HG03457 (cell line): ENCODE measurements at regions not wholly inside any gene's neighbourhood (a gene's known extent, or its start where the extent isn't known, plus 50 kb on each side); places are given as distances from the start of the nearest gene placed in this dataset.
"Not testable (repeated sequence)": the region's sequence is repeated elsewhere in the genome, so short reads cannot be mapped to it uniquely, and the experiment has no call there.

ENCODE experiments used
- ATAC-seq: cut with Tn5 transposase; IDR thresholded peaks from one replicate; pipeline ENCODE4 v1.9.1; 2021; ENCODE audit warnings: moderate number of reproducible peaks; ENCODE audit not compliant: unreplicated experiment

DNA sequence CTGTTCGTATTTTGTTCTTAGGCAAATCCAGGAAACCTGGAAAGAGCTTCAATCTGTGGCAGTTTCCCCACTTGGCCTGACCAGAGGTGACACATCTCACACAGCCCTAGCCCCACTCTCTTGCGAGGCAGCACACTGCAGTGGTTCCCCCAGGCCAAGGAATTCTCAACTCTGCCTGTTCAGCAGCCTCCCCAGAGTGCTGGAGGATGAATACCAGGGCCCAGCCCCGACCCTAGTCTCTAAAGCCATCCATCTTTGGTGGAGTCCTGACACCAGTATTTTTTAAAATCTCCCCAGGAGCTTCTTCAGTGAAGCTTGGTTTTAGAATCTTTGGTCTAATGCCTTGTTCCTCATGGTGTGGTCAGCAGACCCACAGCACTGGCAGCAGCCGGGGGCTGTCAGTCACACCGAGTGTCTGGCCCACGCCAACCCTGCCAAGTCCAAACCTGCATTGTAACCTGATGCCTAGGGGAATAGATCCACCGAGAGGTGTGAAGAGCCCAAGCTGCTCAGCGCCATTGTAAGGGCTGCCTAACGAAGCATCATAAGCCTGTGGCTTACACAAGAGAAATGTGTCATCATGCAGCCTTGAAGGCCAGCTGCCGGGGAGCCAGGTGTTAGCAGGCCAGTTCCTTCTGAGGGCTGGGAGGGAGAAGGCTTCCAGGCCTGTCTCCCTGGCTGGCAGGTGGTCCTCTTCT is 428.7 kb upstream of the ID2 start:
- ATAC-seq, result peak; percentile 81

DNA sequence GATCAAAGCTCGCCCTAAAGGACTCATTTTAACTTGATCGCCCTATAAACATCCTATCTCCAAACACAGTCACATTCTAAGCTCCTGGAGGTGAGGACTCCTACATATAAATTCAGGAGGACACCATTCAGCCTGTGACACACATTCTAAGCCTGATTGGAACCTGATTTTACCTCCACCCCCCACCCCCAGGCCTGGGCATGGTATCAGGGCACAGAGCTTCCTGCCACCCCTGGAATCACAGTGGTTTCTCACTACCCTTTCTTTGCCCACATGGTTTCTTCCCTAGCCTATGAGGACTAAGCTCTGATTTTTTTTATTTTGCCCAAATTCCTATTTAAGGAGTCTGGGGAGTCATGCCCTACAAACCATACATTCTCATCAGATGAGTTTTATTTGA is 428.1 kb upstream of the ID2 start:
- ATAC-seq, result no peak

DNA sequence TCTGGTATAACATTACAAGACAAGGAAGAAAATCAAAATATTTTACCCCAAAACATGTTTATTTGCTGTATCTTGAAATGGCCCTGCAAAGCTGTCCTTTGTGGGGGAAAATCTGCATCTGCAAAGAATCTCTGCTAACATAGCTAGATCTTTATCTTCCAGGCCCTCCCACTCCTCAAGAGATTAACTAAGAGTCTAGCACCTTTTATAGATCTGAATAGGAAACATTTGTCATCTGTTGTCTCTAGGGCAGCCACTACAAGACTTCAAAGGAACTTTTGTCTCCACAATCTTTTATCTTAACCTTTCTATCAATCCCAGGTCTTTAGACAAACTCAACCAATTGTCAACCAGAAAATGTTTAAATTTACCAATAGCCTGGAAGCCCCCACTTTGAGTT is 427.6 kb upstream of the ID2 start:
- ATAC-seq, result not testable (repeated sequence)

DNA sequence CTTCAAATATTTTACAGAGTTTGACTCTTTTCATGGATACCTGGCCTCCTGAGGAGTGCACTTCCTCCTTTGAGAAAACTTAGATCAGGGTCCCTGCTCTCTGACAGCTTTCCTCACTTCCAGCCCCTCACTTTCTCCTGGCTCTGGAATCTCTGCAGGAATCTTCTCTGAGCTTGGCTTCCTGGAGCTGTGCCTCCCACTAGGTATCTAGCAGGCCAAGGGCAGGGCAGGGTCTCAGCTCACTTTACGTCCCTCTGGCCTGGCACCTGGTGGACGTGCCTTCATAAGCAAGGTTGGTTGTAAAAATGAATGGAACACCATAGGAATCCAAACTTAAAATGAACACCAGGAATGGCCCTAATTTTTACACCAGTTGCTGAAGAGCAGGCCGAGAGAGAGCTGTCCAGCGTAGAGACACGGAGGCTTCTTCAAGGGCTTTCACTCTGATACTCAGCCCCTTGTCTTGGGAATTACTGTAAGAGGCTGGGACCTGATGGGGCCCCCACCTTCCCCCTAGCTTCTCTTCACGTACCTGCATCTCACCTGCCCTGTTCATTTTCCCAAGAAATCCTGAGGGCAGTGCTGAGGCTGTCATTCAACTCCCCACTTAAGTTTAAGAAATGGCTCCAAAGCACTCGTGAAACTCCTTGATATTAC is 426.9 kb upstream of the ID2 start:
- ATAC-seq, result no peak

DNA sequence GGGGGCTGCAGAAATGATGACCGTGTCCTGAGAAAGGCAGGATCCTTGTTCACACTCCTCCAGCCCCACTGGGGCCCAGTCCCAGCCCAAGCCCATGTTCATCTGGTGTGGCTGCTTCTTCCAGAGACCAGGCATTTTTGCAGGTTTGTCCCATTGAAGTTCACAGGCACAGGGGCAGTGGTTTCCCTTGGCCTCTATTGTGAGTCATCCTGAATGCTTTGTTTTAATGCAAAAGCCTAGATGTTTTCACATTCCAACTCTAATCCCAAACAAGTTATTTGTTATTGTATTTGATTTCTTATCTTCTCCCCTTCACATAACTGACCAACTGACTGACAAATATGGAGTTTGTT is 426.4 kb upstream of the ID2 start:
- ATAC-seq, result no peak

DNA sequence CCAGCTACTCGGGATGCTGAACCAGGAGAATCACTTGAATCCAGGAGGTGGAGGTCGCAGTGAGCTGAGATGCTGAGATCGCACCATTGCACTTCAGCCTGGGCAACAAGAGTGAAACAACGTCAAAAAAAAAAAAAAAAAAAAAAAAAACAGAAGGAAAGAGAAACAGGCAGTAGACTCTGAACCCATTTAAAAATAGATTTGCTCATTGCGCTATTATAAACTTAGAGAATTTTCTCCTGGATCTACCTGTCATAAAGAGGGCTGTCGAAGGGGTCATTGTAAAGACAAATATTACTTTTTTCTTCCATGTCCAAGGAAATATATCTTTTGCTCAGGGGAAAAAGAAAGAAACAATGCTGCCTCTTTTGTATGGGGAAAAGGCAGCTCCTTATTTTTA is 425.0 kb upstream of the ID2 start:
- ATAC-seq, result no peak

DNA sequence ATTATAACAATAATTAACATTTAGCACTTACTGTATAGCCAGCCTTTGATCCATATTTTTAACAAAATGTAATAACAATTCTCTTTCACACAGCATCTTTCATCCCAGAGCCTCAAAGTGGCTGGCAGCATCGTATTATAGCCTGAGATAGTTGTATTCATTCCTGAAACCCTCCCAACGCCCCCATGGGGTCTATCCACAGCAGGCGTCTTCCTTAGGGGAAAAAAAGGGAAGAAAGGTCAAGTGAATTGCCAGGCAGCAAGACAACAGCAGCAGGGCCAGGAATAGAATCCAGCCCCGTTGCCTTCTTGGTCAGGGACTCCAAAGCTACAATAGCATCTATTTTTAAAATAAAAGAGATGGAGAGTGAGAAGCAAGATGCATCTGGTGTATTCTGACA is 424.4 kb upstream of the ID2 start:
- ATAC-seq, result no peak

DNA sequence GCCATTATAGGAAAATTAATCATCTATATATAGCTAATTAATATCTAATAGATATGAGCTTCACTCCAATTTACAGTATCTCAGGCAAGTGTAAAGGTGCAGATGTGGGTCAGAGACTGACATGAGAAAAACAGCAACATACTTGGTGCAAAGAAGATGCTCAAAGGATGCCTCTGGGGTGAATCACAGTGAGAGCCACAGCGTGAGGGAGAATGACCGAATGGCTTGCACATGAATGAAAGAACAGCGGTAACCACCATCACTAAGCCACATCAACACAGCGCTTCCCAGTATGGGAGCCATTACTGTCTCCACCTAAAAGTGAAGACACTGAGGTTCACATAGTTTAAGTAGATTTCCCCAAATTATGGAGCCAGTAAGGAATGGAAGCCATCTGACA is 423.4 kb upstream of the ID2 start:
- ATAC-seq, result no peak

DNA sequence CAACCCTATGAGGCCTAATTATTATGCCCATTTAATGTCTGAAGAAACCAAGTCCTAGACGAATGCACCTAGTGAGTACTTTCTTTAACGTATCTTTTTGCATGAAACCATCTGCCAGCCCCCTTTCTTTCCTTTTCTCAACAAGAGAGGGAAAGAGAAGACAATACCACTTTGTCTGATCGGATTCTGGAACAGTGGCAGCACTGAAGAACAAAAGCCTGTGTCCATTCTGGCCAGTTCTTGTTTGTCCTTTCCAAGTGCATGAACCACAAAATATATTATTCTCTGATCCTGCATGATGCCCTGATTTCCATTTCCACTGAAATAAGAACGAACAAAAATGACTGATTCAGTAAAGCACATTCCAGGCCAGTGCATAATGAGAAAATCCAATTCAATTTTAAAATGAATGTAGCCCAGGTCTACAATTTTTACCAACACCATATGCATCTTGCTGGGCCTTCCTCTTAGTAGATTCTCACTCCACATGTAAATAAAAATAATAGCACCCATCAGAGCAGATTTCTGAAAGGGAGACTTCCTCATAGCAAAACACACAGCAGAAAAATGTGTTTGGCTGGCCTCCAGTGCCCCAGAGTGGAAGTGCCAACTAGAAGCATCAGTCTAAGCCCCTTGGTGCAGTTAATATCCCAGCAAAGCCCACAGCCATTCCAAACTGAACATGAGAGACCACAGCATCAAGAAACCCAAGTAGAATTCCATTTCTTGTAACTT is 422.6 kb upstream of the ID2 start:
- no peak for ATAC-seq

DNA sequence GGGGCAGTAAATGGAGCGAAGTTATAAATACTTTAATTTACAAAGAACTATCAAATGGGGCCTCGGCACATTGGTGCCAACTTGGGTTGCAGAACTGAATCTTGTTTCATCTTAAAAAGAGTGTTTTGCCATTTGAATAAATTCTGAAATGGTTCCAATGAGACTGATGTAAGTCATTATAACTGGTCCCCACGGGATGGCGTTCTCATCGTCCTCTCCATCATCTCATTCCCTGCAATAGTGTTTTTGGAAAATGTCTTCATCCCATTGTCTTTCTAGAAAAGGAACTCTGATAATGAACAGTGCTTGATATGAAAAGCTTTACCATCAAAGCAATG is 422.0 kb upstream of the ID2 start:
- no peak for ATAC-seq

DNA sequence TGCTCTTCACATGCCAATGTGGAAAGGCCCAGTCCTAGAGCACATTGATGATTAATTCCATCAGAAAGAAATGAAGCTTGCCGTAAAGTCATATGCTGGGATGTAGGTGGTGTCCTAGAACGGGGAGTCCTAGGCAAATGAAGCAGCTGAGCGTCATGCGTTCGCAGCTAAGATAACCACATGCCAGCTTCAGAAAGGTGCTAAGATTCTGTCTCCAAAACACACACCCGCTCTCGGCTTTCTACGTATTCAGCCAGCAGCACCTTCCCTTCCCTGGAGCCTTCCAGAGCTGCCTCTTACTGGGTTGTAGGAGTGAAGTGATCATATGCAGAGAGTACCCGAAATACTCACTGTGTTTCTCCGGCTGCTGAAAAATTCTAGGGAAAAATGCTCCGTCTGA is 421.6 kb upstream of the ID2 start:
- ATAC-seq, result no peak

DNA sequence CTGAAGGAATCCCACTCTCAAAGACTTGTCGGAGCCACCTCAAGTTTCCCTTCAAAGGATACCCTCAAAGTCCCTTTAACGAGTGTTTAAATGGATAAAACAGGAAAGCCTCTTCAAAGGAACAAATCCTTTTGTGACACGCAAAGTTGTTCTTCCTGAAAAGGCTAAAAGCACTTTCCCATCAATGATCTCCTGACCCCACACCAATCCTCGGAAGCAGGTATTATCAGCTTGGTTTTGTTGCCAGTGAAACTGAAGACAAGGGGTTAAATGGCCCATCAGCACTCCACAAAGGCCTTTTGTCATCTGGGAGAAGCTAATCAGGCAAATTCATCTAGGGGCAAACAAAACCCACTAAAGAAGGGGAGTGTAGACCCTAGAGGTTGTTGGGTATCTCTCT is 418.0 kb upstream of the ID2 start:
- ATAC-seq, result no peak

DNA sequence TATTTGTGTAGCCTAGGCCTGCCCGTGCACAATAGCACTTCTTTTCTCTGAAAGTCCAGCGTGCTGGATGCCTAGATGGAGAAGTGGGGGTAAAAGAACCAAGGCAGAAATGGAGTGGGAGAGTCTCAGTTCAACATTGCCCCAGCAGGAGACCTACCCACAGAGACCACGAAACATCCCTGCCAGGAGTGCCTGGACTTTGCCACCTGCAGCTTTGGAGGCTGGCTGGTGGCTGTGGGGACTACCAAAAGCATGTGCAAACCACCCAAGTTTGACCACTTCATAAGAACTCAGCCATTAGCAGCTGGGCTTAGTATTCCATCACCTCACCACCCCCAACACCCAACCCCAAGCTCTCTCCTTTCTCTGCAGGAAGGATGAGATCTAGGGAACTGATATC is 416.9 kb upstream of the ID2 start:
- ATAC-seq, result no peak

DNA sequence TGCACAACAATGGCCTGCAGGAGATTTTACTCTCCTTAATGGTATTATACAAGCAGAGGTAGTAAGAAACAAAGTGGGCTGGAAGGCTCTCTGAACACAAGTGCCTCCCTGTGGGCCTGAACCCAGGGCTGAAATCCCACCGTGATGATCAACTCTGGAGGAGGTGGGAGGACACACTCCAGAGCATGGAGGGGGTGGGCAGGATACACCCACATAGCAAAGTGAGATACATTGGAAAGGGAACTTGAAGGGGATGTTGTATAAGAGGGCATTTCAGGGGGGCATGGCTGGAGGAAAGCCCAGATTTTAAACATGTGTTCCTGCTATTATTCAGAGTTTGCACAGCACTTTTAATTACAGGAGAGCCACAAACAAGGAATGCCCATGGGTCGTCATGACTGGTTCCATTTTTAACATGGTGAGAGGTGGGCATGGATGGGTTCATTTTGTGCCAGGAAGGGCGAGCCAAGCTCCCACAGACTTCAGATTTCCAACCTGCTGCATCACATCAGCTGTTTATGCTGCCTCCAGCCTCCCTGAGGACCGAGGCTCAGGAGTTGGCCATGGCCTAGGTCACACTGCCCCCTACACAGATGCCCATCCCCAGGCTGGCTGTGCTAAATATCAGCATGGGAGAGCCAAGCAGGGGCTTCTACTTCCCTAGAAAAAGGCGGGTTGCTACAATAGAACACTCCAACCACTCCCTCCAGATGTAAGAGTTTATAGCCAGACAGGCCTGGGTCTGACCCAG is 416.2 kb upstream of the ID2 start:
- ATAC-seq, result no peak

DNA sequence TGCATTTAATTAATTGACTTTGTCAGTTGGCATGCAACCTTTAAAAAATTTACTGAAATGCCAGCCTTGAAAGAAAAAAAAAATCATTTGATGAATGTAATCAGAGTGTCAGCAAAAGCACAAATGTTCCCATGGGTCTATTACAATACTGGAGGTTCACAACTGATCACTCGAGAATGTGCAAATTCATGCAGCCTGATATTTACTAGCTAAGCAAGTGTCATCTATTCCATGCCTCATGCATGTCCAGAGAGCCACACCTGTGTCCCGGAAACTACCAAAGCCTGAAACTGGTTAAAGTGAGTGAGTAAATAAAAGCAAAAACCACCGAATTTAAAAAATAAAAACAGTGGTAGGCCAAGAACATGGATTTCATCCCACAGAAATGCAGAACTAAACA is 415.3 kb upstream of the ID2 start:
- ATAC-seq, result no peak

DNA sequence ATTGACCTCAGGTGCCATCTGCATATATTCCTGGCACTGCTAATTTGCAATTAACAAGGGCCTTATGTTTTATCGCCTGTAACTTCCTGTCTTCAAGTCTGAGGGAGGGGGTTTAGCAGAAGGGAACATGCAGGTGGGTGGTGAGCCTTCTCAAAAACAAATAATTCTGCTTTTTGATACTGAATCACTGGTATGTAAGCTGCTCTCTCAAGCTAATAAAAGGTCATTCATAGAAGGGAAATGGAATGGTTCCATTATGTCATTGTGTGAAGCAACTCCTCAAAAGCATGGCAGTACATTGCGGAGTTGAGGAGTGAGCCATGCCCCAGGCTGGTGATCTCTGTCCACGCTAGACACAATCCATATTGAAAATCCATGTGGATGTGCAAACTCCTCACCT is 414.8 kb upstream of the ID2 start:
- no peak for ATAC-seq

DNA sequence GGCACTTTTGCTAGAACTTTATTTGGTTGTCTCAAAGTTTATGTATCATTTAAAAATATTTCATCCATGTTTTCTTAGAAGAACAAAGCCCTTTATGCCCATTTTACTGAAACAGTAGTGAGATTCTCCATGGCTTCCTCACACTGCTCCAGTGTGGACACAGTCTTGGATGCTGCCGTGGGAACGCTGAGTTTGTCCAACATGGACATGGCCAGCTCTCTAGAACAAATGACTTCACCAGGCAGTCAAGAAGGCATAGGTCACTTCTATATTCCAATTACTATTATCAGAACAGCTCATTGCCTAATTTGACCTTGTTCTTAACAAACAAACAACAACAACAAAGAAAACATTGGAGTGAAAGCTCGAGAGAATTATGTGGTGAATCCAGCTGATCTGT is 414.1 kb upstream of the ID2 start:
- ATAC-seq, result no peak

DNA sequence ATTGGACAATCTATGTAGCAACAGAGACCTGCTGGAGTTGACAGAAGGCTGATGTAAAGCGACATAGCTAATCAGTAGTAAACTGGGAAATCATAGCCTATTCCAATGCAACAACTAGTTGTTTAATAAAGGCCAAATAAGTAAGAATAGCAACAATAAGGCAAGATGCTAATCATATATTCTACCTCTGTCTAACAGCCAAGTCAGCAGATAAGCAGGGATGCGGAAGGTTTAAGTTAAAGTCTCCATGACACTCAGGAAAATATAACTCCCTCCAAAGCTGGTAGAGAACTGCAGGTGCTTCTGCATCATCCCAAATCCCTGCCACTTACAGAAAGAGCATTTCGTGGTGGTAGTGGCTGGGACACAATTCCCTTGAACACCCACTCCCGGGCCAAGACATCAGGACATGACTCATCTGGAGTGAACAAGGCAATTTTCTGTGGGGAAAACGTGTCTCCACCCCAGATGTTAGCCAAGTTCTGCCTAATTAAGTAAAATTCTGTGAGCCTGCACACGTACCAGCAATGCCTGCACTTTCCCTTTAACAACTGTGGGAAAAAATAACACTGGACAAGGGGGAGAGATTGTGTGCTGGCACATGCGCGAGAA is 413.6 kb upstream of the ID2 start:
- no peak for ATAC-seq

DNA sequence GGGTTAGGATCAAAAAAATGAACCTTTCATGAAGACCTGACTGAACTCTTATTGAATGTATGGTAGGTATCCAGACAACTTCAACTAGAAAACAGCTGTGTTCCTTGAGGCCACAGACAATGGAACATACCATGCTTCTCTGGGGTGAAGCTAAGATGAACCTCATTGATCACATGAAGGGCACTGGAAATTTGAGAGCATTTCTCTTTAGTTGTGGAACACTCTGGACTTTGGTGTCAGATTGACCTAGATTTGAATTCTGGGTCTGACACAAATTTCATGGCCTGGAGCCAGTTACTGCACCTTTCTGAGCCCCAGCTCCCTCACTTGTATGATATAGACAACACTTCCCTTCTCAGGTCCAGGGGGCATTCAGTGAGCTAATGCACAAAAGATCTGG is 411.2 kb upstream of the ID2 start:
- ATAC-seq, result no peak

DNA sequence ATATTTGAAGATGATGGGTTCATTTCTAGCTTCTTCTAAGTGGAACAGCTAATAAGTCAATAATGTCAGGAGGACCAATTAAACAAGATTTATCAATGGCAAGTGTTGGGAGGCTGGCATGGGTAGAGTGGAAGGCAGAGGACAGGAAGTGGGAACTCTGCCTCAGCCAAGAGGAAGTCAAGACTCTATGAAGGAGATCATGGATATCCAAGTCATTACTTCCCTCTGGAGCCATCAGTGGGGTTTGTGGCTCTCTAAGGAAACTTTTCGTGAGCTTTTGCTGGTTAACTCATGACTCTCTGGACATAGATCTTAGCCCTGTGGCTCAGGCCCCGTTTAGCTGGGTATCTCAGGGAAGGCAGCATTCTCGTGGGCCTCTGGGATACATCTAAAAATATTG is 410.4 kb upstream of the ID2 start:
- no peak for ATAC-seq

DNA sequence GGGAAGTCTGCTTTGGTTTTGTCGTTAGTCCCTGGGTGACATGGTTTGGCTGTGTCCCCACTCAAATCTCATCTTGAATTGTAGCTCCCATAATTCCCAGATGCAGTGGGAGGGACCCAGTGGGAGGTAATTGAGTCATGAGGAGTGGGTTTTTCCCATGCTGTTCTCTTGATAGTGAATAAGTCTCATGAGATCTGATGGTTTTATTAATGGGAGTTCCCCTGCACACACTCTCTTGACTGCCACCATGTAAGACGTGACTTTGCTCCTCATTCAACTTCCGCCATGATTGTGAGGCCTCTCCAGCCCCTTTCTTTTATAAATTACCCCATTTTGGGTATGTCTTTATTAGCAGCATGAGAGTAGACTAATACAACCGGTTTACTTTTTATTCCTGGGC is 405.8 kb upstream of the ID2 start:
- no peak for ATAC-seq
